RWPE1 (cell line): ENCODE measurements at regions not wholly inside any gene's neighbourhood (a gene's known extent, or its start where the extent isn't known, plus 50 kb on each side); places are given as distances from the start of the nearest gene placed in this dataset.

Experiments
- CTCF ChIA-PET: fragments of 350-600 bp; sonication (Branson Sonifier 250); formaldehyde crosslinking; extraction: SDS; loops from one replicate; lab custom pipeline; 2021; lab: Yijun Ruan, JAX
- POLR2A ChIA-PET: fragments of 400-600 bp; formaldehyde crosslinking; extraction: SDS; loops from one replicate; lab custom pipeline; 2020; ENCODE audit warnings: antibody characterized with exemption; ENCODE audit not compliant: low non-redundant PET; lab: Yijun Ruan, JAX
- DNase-seq: peaks from one replicate; pipeline ENCODE4 v3.0.0; 2012; ENCODE audit warnings: low spot score
- H3K27ac ChIP-seq: fragments of 450-650 bp; 2 replicates; pipeline ENCODE4 v1.5.1; 2017
- CTCF ChIP-seq: fragments of 450-650 bp; conservative IDR thresholded peaks from 2 replicates; pipeline ENCODE4 v1.5.1; 2017; ENCODE audit warnings: low read depth, mild to moderate bottlenecking

GRCh38 chr7:109806548-109806947, 1236.9 kb downstream of the DNAJB9 start:
- ChIA-PET POLR2A (no interaction called here), CTCF (no interaction called here)
- H3K27ac ChIP-seq = no peak overlapping the region
- no peak for TF ChIP-seq CTCF
- DNase-seq = no peak

GRCh38 chr7:109821156-109821555, 1251.5 kb downstream of the DNAJB9 start:
- ChIA-PET CTCF (no interaction called here), POLR2A (no interaction called here)
- DNase-seq = no peak
- no peak for TF ChIP-seq CTCF
- H3K27ac ChIP-seq = no peak overlapping the region

- H3K27ac ChIP-seq = no peak overlapping the region
- ChIA-PET CTCF (no interaction called here), POLR2A (no interaction called here)
- DNase-seq = no peak
- TF ChIP-seq CTCF = no peak
Observed at GRCh38 chr7:109834851-109835250, 1256.1 kb upstream of the LRRN3 start.

- H3K27ac ChIP-seq = no peak overlapping the region
- DNase-seq = no peak
- no peak for TF ChIP-seq CTCF
- POLR2A ChIA-PET = no interaction called here
- CTCF ChIA-PET = interaction anchor here (0.6 kb wide), 1 partner anchor 1005 kb away, joined by 3 read pairs; no protein-coding TSS in a partner anchor
Observed at GRCh38 chr7:109835577-109835976, 1255.3 kb upstream of the LRRN3 start.

- ChIA-PET POLR2A (no interaction called here), CTCF (interaction anchor here (0.6 kb wide), 1 partner anchor 1004 kb away, joined by 3 read pairs; no protein-coding TSS in a partner anchor)
- no peak for TF ChIP-seq CTCF
- no peak for DNase-seq
- H3K27ac ChIP-seq = no peak overlapping the region
Observed at GRCh38 chr7:109836016-109836415, 1254.9 kb upstream of the LRRN3 start.

GRCh38 chr7:109842386-109842785, 1248.5 kb upstream of the LRRN3 start:
- no peak for TF ChIP-seq CTCF
- POLR2A ChIA-PET = no interaction called here

More at GRCh38 chr7:109842386-109842785, 1248.5 kb upstream of the LRRN3 start:
- CTCF ChIA-PET = no interaction called here
- no peak overlapping the region for H3K27ac ChIP-seq
- DNase-seq = no peak
